DMS53 treated with DMSO at 0.1 percent for 48 hours (cell line): ENCODE measurements at regions not wholly inside any gene's neighbourhood (a gene's known extent, or its start where the extent isn't known, plus 50 kb on each side); places are given as distances from the start of the nearest gene placed in this dataset.
"Not testable (repeated sequence)": the region's sequence is repeated elsewhere in the genome, so short reads cannot be mapped to it uniquely, and the experiment has no call there.

ENCODE experiments used
- DNase-seq: peaks from one replicate; lab custom pipeline; 2025; ENCODE audit not compliant: unreplicated experiment; lab: John Stamatoyannopoulos, UW

DNA sequence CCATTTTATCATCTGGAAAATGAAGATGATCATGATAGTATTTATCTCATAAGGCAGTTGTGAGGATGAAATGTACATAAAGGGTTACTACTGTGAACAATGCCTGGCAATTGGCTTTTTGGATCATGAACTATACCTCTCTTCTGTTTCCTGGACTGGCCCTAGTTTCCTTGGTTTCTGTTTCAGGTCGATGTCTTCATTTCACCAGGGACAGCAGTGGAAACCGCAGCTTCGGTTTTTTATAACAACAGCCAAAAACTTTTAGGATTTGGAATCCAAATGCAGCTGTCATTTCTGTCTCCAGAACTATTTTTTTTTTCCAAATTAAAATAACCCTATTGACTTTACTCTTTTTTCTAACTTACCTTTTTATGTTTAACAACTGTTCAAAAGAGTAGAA lies 425.1 kb downstream of the RND3 start:
- no peak for DNase-seq

DNA sequence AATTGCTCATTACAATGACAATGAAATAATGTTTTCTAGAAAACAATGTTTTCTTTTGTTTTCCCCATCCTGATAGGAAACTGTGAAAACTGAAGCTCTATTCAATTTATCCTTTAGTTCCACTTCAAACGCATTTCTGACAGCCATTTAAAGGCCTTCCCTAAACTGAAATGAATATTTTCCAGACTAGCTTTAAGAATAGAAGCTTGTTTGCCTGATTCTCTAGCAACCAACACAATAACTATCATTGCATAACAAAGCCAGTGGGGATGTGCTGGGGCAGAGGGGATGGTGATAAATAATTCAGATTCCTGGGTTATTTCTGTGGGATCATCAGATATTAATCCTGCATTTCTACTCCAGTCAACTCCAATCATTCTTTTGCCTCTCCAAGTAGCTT lies 427.1 kb downstream of the RND3 start:
- no peak for DNase-seq

DNA sequence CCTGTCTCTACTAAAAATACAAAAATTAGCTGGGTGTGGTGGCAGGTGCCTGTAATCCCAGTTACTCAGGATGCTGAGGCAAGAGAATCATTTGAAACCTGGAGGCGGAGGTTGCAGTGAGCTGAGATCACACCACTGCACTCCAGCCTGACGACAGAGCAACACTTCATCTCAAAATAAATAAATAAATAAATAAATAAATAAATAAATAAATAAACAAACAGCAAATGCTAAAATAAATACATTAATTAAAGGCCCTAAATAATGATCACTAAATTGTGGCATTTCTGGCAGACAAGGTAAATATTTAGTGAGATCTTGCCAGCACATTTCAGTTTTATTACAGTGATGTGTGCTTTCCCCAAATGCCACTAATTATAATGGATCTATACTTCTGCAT lies 427.8 kb downstream of the RND3 start:
- not testable (repeated sequence) for DNase-seq

DNA sequence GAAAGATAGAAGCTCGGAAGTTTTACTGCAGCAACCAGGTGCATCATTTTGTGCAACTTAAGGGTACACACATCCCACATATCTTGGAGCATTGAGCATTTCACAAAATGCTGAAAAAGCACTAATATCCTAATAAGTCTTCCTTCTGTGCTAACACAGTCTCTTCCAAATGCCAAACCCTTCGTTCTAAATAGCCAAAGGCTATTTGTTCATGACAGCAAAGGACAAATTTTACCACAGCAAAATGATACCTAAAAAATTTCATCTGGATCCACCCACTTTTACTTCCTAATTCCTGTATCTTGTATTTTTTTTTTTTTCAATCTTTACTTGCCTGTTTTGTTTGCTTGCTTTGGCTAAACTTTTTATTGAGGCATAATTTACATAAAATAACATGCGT lies 435.0 kb downstream of the RND3 start:
- no peak for DNase-seq

DNA sequence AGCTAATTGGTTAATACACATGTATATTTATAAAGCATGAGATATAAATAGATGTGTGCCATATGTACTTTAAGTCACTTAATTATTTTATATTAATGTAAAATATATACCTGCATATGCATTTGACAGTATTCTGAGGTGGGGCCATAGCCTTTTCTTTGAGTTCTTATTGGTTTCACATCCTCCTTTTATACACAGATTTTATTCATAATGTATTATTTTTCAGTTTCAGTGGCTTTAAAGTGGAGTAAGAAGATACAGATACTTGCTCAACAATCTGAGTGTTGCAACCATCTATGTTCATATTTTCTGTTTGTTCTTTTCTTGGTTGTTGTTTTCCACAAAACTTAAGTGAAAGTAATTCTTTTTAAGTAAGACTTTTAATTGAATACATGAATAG lies 436.5 kb downstream of the RND3 start:
- DNase-seq: no peak

DNA sequence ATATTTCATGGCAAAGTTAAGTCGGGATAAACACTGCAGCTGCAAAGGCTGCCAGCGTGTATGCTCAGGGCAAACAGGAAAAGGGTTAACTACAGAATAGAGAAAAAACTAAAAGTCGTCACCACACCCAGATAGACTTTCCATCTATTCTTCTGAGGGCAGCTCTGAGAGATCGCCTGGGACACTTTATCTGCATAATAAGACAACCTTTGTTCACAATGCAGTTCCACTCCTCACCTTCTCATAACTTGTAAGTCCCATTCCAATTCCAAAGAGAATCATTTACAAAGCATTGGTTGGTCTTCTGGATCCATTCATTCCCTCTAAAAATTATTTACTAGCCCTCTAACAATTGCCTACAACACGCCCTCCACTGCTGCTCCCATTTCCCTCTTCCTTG lies 437.4 kb downstream of the RND3 start:
- no peak for DNase-seq

DNA sequence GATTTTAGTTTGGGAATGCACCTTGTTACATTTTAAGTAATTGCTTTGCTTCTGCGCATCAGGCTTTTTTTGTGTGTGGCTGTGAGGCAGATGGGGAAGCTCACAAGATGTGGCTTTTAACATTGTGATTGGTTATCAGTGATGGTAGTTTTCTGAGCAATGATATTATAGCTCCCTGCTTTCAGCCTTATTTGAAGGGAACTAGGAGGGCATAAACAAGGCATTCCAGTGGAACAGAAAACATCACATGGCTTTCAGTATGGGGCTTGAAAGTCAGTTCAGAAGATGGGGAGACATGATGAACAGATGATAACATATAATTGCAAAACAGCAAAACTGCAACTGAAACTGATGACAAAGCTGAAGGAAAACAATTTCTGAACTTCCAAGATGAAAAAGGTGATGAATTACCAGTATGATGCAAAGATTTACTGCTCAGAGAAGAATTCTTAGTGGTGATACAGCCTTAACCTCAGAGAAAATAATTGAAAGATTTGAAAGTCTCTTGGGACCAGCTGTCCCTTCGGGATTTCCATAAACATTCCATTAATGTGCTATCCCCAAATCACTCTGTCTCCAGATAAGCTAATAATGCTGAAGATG lies 439.7 kb downstream of the RND3 start:
- DNase-seq: no peak

DNA sequence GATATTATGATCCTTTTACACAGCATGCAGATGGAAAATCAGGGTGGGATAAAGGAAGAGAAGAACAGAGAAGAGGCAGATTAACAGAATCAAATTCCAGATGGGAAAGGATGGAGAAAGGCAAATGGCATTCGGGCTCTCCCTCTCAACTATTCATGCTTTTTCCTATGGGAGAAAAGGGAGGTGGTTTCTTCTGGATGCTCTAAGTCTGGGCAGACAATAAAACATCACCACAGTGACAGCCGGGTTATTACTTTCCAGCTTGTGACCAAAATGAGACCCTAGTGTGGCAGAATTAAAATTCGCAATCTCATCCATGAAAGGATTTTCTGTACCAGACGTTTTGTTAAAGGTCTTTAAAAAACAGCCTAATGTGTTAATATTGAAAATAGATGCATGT lies 440.7 kb downstream of the RND3 start:
- no peak for DNase-seq

DNA sequence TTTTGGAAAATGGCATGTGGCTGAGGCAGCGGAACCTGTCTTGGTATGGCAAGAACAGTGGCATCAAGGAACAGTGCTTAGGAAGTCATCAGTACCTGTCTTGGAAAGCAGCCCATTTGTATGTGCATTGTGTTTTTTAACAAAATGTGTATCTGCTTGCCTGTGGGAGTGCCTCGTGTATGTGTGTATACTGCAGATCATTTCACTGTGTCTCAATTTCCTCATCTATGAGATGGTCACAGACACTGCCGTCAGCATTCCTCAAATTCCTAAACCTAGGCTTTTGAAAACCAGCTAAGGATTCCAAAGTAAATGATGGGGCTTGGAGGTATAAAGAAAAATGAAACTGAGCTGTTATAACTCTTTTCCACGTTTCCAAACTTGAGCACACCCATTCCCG lies 441.3 kb downstream of the RND3 start:
- DNase-seq: no peak

DNA sequence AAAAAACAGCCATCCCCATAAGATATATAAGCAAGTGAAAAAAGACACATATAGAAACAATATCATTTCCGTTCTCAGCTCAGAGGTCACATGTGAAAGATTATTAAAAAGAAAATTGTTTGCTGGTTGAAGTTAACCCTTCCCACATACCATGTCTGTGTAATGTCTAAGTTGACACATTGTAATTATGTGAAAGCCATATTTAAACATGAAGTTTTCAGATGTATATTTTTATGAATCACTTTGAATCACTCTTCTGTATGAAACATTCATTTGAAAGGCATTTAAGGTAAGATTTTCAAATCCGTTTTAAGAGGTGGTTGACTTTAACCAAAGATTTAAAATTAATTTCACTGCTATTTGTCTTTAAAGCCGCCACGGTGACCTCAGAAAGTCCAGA lies 441.9 kb downstream of the RND3 start:
- no peak for DNase-seq

DNA sequence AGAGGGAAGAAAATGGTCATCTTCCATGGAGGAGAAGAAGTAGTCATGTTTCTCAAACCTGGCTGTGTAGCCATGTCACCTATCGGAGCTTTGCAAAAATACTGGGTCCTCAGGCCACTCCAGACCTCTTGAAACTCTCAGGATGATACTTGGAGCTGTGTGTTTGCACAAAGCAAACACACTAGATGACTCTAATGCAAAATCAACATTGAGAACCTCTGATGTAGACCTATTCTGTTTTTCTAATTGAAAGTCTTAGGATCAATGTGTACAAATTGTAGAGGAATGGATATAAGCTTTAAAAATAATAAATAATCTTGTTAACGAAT lies 444.3 kb downstream of the RND3 start:
- DNase-seq: peak; percentile 41

DNA sequence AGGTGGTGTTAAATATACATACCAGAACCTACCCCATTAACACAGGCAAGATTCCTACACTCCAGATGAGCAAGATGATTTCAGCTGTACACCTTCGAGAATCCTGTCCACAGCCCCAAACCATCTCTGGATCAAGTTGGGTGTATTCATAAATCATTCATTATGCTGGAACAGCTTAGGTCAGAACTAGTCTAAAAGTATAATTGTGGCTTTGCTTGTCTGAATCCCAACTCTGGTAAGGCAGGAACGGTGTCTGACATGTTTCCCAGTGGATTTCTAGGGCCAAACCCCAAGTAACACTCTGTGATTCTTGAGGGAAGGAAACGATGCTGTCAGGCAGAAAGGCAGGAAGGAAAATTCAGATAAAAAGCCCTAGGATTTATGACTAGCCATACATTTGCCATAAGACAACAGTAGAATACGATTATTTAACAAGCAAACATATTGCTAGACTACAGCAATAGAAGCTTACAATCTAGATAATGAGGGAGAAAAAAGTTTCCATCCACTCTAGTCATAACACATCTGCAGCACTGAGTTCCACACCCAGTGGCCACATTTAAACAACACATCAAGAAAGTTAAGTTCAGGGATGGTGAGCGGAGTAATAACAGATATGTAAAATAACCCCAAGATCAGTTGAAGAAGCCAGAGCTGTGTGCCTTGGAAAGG lies 444.8 kb downstream of the RND3 start:
- DNase-seq: no peak

DNA sequence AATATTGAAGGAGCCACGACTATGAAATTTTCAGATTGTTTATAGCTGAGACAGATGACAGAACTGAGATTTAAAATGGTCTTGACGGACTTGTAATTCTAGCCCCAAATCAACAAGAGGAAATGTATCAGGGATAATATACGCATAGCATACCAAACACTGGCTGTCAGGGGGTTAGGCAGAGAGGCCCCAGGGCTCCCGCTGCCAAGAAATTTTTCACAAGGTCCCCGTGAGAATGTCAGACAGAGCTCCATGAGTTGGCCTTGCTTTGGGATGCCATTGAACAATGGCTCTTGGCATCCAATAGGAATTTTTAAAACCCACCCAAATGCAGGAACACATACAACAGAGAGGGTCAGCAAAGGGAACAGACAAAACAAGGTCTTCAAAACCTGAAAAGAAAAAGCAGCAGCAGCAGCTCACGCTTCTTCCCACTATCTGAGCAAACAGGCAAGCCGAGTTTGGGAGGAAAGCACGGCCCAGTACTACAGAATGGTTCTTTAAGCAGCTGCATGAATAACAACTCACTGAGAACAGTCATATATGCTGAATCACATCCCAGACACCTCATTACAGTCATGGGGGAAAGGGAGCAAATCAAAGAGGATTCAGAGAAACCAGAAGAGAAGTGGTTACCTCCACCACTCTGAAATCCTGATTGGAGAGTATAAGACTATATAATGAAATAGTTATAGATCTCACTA lies 445.6 kb downstream of the RND3 start:
- DNase-seq: no peak

DNA sequence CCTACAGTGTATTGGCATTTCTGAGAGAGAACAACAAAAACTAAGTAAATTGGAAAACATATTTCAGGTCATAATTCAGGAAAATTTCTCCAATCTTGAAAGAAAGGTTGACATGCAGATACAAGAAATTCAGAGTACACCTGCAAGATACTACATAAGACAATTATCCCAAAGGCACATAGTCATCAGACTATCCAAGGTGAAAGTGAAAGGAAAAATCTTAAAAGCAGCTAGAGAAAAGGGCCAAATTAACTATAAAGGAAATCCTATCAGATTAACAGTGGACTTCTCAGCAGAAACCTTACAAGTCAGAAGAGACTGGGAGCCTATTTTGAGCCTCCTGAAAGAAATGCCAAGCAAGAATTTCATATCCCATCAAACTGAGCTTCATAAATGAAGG lies 449.0 kb upstream of the MMADHC start:
- no peak for DNase-seq

DNA sequence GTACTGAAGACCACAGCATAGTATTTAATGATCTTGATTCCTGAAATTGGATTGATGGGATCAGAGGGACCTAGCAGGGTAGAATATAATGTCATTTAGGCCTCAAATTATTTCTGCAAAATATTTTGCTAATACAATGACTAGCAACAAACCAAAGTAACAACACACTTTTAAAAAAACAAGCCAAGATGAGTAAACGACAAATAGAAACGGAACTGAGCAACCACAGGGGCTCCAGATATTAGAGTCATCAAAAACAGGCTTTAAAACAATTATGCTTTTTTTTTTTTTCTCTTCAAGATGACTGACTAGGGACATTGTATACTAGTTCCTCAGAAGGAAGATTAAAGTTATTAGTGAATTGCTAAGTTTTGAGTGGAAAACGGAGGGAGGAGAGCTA lies 447.1 kb upstream of the MMADHC start:
- no peak for DNase-seq

DNA sequence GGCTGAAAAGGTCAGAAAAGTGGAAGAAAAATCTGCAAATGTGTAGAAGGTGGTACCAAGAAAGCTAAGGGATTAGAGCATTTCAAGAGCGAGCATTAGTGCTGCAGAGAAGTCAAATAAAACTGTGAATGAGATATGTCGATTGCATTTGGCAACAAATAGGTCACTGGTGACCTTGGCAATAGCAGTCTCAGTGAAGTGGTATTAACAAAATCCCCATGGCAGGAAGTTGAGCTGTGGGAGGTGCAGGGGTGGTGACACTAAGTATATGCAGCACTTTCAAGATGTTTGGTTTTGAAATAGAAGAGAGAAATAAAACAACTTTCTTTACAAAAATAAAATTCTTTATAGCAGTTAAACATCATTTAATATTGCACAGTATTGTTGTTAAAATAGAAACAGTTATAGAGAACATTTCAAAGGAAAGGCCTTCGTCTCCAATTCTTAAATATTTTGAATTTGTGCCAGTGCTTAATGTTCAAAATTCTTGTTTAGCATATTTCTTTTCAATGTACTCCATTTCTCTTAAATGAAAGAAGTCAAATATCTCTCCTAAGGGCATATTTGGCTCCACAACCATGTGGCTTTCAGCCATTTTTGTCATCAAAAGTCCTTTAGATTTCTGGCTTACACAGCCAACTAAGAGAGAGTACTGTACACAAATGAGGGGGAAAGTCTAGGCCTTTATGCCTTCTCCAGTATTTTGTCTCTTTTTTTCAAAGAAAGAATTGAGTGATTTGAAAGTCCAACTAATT lies 443.0 kb upstream of the MMADHC start:
- no peak for DNase-seq

DNA sequence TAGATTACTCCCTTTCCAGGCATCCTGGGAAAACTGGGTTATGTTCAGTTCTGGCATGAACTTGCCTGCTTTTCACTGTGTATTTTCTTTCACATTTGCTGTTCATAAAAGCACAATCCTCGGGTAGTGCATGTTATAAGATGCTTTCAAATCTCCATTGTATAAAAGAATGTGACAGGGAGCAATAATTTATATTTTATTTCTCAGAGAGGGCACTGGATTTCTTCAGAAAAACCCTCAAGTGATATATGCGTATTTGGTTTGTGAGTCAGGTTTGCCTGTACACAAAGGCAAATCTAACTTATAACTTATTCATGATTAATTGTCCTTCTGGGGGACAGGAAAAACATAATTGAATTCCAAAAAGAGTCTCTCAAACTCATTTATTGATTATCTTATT lies 440.7 kb upstream of the MMADHC start:
- DNase-seq: no peak

DNA sequence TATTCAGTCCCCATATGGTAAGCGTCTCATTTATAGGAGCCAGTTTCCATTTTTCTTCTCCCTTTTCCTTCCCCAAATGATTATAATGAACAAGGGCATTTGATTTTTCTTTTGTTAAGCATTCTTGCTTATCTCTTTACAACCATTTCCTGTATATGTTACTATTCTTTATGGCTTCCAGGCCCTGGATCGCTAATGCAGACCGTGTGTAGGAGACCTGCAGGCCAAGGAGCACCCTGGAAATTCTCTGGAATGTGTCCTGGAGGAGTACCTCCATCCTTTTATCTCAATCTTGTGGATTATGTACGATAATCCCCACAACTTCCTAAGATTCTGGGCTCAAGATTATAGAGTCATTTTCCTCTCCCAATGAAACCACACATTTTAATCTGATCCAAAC lies 439.6 kb upstream of the MMADHC start:
- no peak for DNase-seq

DNA sequence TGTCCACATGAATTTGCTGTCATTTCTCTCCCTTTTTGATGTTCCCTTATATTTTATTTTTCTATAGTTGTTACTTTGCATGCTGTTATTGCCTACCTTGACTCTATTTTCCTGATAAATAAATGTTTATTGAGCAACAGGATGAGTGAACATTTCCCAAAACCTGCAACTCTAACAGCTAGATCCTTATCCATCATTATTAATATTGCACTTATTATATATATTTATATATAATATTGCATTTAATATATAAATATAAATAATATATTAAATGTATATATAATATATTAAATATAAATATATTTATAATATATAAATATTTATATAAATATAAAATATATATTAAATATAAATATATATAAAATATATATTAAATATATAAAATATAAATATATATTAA lies 436.1 kb upstream of the MMADHC start:
- no peak for DNase-seq

DNA sequence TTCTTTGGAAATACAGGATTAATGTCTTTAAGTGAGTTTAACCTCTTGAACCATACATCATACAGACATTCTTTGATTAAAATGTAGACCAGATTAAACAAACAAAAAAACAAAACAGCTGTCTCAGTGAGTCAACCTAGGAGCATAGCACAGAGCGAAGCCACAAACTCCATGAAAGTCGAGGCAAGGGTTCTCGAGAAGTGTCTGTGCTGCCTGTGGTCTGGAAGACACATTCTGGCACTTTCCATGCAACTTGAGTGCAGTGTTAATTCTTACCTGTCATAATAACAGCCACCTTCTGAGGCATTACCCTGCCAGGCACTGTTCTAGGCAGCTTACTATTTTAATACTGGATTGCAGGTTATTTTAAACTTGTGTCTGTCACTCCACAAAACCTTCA lies 435.5 kb upstream of the MMADHC start:
- DNase-seq: no peak

DNA sequence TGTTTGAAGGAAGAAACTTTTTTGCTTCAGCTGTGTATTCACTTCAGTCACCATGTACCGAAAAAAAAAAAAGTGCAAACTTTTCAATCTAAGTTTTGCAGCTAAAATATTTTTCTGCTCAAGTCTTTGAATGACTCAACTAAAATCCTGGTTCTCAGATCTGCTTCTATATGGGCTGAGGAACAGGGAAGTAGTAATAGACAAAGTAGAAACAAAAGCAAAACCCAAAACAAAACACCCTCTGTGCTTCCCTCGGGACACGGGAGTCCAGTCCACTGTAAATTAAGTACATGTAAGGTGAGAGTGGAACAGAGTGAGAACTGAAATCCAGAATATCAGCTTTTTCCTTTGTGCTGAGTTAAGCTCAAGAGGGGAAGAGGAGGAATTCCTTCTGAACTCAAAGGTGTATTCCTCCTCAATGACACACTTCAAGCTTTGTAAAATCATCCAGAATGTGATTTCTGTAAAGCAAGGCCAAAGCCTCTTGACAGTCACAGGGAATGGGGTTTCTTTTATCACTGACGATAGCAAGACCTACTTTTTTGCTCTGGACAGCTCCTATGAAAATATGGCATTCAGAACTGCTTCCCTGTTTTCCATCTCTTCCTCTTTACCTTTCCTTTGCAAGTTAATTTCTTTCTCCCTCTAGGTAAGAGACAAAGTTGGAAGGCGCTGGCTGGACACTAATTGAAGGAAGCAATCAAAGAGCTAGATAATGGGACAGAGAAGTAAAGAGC lies 433.5 kb upstream of the MMADHC start:
- no peak for DNase-seq
